Loucy (cell line): ENCODE measurements at regions not wholly inside any gene's neighbourhood (a gene's known extent, or its start where the extent isn't known, plus 50 kb on each side); places are given as distances from the start of the nearest gene placed in this dataset.

Experiments used
- EZH2phosphoT487 ChIP-seq: fragments of 200-600 bp; IDR thresholded peaks from 2 replicates; pipeline ENCODE4 v1.6.1; 2018; ENCODE audit warnings: antibody characterized with exemption, mild to moderate bottlenecking, moderate library complexity, borderline replicate concordance
- TF ChIP-seq, protein P1 (sequence below): fragments of 200-600 bp; sonication (generic); conservative IDR thresholded peaks from 2 replicates; pipeline ENCODE4 v1.5.1; 2014; ENCODE audit warnings: mild to moderate bottlenecking, antibody characterized with exemption, low read length

DNA sequence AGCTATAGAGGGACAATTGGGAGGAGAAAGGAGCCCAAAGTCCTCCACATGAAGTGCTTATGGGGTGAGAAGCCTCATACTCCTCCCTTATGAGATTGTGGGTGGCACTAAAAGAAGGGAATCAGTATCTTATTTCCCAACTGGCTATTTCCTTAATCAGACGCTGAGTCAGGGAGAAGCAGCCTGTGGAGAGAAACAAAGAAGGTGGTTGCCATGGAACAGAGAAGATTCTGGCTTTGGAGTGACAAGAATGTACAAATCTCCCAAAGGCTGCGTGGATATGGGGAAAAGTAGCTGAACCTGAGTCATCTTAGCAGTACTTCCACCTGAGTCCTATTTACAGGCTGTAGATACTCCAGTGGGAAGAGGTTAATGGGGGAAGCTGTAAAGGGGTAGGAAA lies 115.8 kb upstream of the CWC22 start:
- TF ChIP-seq, protein P1, sequence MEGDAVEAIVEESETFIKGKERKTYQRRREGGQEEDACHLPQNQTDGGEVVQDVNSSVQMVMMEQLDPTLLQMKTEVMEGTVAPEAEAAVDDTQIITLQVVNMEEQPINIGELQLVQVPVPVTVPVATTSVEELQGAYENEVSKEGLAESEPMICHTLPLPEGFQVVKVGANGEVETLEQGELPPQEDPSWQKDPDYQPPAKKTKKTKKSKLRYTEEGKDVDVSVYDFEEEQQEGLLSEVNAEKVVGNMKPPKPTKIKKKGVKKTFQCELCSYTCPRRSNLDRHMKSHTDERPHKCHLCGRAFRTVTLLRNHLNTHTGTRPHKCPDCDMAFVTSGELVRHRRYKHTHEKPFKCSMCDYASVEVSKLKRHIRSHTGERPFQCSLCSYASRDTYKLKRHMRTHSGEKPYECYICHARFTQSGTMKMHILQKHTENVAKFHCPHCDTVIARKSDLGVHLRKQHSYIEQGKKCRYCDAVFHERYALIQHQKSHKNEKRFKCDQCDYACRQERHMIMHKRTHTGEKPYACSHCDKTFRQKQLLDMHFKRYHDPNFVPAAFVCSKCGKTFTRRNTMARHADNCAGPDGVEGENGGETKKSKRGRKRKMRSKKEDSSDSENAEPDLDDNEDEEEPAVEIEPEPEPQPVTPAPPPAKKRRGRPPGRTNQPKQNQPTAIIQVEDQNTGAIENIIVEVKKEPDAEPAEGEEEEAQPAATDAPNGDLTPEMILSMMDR, result no peak
- no peak for TF ChIP-seq EZH2phosphoT487
